ENCODE measurements at regions not wholly inside any gene's neighbourhood (a gene's known extent, or its start where the extent isn't known, plus 50 kb on each side); places are given as distances from the start of the nearest gene placed in this dataset.
"Not testable (repeated sequence)": the region's sequence is repeated elsewhere in the genome, so short reads cannot be mapped to it uniquely, and the experiment has no call there.

GRCh38 chr9:87049929-87050608 lies 102.8 kb upstream of the GAS1 start:
- not testable (repeated sequence) for DNase-seq

GRCh38 chr9:87054999-87055686 lies 107.8 kb upstream of the GAS1 start:
- DNase-seq, result no peak

GRCh38 chr9:87059772-87060171 lies 112.5 kb upstream of the GAS1 start:
- no peak for DNase-seq

GRCh38 chr9:87062746-87063145 lies 115.4 kb upstream of the GAS1 start:
- no peak for DNase-seq

GRCh38 chr9:87063246-87063645 lies 115.9 kb upstream of the GAS1 start:
- no peak for DNase-seq

- DNase-seq, result no peak
Observed at GRCh38 chr9:87063871-87064270, 116.6 kb upstream of the GAS1 start.

- DNase-seq, result no peak
Observed at GRCh38 chr9:87064311-87064710, 117.0 kb upstream of the GAS1 start.

GRCh38 chr9:87065981-87066380 lies 118.7 kb upstream of the GAS1 start:
- DNase-seq, result no peak

GRCh38 chr9:87067426-87067825 lies 120.1 kb upstream of the GAS1 start:
- no peak for DNase-seq

- DNase-seq, result no peak
Observed at GRCh38 chr9:87068177-87068840, 121.0 kb upstream of the GAS1 start.

- no peak for DNase-seq
Observed at GRCh38 chr9:87069690-87070089, 122.4 kb upstream of the GAS1 start.

GRCh38 chr9:87070336-87070735 lies 123.0 kb upstream of the GAS1 start:
- DNase-seq, result no peak

GRCh38 chr9:87071473-87071872 lies 124.2 kb upstream of the GAS1 start:
- no peak for DNase-seq

GRCh38 chr9:87073692-87074091 lies 126.4 kb upstream of the GAS1 start:
- DNase-seq, result no peak

GRCh38 chr9:87075537-87075936 lies 128.2 kb upstream of the GAS1 start:
- no peak for DNase-seq

GRCh38 chr9:87076825-87077224 lies 129.5 kb upstream of the GAS1 start:
- no peak for DNase-seq

GRCh38 chr9:87077986-87078385 lies 130.7 kb upstream of the GAS1 start:
- no peak for DNase-seq

- DNase-seq, result no peak
Observed at GRCh38 chr9:87080512-87081264, 133.4 kb upstream of the GAS1 start.

GRCh38 chr9:87081503-87081902 lies 134.2 kb upstream of the GAS1 start:
- no peak for DNase-seq

GRCh38 chr9:87083986-87084385 lies 136.7 kb upstream of the GAS1 start:
- no peak for DNase-seq

- DNase-seq, result no peak
Observed at GRCh38 chr9:87084407-87084806, 137.1 kb upstream of the GAS1 start.

- DNase-seq, result no peak
Observed at GRCh38 chr9:87085073-87085472, 137.8 kb upstream of the GAS1 start.

- no peak for DNase-seq
Observed at GRCh38 chr9:87085521-87085920, 138.2 kb upstream of the GAS1 start.
